Neural progenitor cell (in vitro differentiated cells): ENCODE measurements at regions not wholly inside any gene's neighbourhood (a gene's known extent, or its start where the extent isn't known, plus 50 kb on each side); places are given as distances from the start of the nearest gene placed in this dataset.

Experiments
- DNase-seq: peaks from one replicate; pipeline ENCODE4 v3.0.0-alpha.2; 2016; ENCODE audit warnings: low spot score
- H2AFZ ChIP-seq: fragments of 200-600 bp; sonication (generic); replicated peaks from 2 replicates; pipeline ENCODE4 v1.6.1; 2016; ENCODE audit warnings: antibody characterized with exemption
- H3F3A ChIP-seq: fragments of 200-600 bp; sonication (generic); 2 replicates; pipeline ENCODE4 v1.6.1; 2016; ENCODE audit warnings: antibody characterized with exemption, low read depth
- H3K27ac ChIP-seq: fragments of 200-600 bp; sonication (generic); 2 replicates; pipeline ENCODE4 v1.5.1; 2016; ENCODE audit warnings: mild to moderate bottlenecking
- H3K27me3 ChIP-seq: fragments of 200-600 bp; sonication (generic); 2 replicates; pipeline ENCODE4 v1.6.1; 2016; ENCODE audit warnings: mild to moderate bottlenecking, moderate library complexity
- H3K36me3 ChIP-seq: fragments of 200-600 bp; sonication (generic); 2 replicates; pipeline ENCODE4 v1.5.1; 2016
- H3K4me1 ChIP-seq: fragments of 200-600 bp; sonication (generic); 2 replicates; pipeline ENCODE4 v1.6.1; 2016; ENCODE audit warnings: mixed run types
- H3K4me2 ChIP-seq: fragments of 200-600 bp; sonication (generic); 2 replicates; pipeline ENCODE4 v1.6.1; 2016
- H3K4me3 ChIP-seq: fragments of 200-600 bp; sonication (generic); 2 replicates; pipeline ENCODE4 v1.5.1; 2016
- H3K79me2 ChIP-seq: fragments of 200-600 bp; sonication (generic); 2 replicates; pipeline ENCODE4 v1.6.1; 2016; ENCODE audit warnings: low read depth
- H3K9ac ChIP-seq: fragments of 200-600 bp; sonication (generic); 2 replicates; pipeline ENCODE4 v1.6.1; 2016
- H3K9me3 ChIP-seq: fragments of 200-600 bp; sonication (generic); 2 replicates; pipeline ENCODE4 v1.5.1; 2016; ENCODE audit warnings: low read depth
- H4K20me1 ChIP-seq: fragments of 200-600 bp; sonication (generic); 2 replicates; pipeline ENCODE4 v1.6.1; 2016; ENCODE audit warnings: low read depth
- H3K27ac Mint-ChIP-seq: 3 replicates; pipeline ENCODE4 v1.8.0; 2021; ENCODE audit warnings: mixed read lengths
- H3K27me3 Mint-ChIP-seq: 2 replicates; pipeline ENCODE4 v1.8.0; 2022; ENCODE audit warnings: low read depth, mild to moderate bottlenecking, inconsistent platforms, moderate library complexity, mixed read lengths; ENCODE audit not compliant: insufficient read depth
- H3K36me3 Mint-ChIP-seq: 3 replicates; pipeline ENCODE4 v1.8.0; 2021; ENCODE audit warnings: mixed read lengths
- H3K4me1 Mint-ChIP-seq: 3 replicates; pipeline ENCODE4 v1.8.0; 2021; ENCODE audit warnings: mixed read lengths
- H3K4me3 Mint-ChIP-seq: 3 replicates; pipeline ENCODE4 v1.8.0; 2021; ENCODE audit warnings: mild to moderate bottlenecking, moderate library complexity, mixed read lengths
- H3K9me3 Mint-ChIP-seq: 3 replicates; pipeline ENCODE4 v1.8.0; 2020; ENCODE audit warnings: mixed read lengths
- CTCF ChIP-seq: fragments of 200-600 bp; sonication (generic); IDR thresholded peaks from 2 replicates; pipeline ENCODE4 v1.5.1; 2017; ENCODE audit warnings: antibody characterized with exemption, mild to moderate bottlenecking
- EZH2 ChIP-seq: fragments of 200-600 bp; sonication (generic); IDR thresholded peaks from 2 replicates; pipeline ENCODE4 v1.6.1; 2017; ENCODE audit warnings: antibody characterized with exemption, mild to moderate bottlenecking, moderate library complexity
- EZH2phosphoT487 ChIP-seq: fragments of 200-600 bp; sonication (generic); IDR thresholded peaks from 2 replicates; pipeline ENCODE4 v1.6.1; 2017; ENCODE audit warnings: antibody characterized with exemption

GRCh38 chr7:25754751-25755150 lies 397.2 kb upstream of the NFE2L3 start:
- peaks cover 54% of the 10 kb centered on the region for H3K4me1 Mint-ChIP-seq
- no peak overlapping the region for H3K4me3 Mint-ChIP-seq
- H3K4me2 ChIP-seq: no peak overlapping the region

GRCh38 chr7:25756601-25757000 lies 395.4 kb upstream of the NFE2L3 start:
- H3K27ac Mint-ChIP-seq: no peak overlapping the region
- H3K27me3 ChIP-seq: no peaks in the 10 kb centered on the region
- no peak overlapping the region for H3K4me2 ChIP-seq
- H3K27ac ChIP-seq: no peak overlapping the region
- H3K4me3 Mint-ChIP-seq: no peak overlapping the region
- H2AFZ ChIP-seq: no peak overlapping the region
- no peaks in the 10 kb centered on the region for H4K20me1 ChIP-seq
- H3K4me1 ChIP-seq: peaks cover 54% of the 10 kb centered on the region
- peaks cover 4% of the 10 kb centered on the region for H3K27me3 Mint-ChIP-seq
- no peaks in the 10 kb centered on the region for H3K79me2 ChIP-seq
- peaks cover 5% of the 10 kb centered on the region for H3K36me3 Mint-ChIP-seq
- H3K9me3 Mint-ChIP-seq: peaks cover 4% of the 10 kb centered on the region
- H3K9me3 ChIP-seq: no peaks in the 10 kb centered on the region
- no peak overlapping the region for H3K9ac ChIP-seq
- H3K4me1 Mint-ChIP-seq: peaks cover 43% of the 10 kb centered on the region
- no peak for DNase-seq
- H3K36me3 ChIP-seq: no peaks in the 10 kb centered on the region
- peaks cover 33% of the 10 kb centered on the region for H3F3A ChIP-seq
- H3K4me3 ChIP-seq: no peak overlapping the region
- no peak for TF ChIP-seq CTCF
- TF ChIP-seq EZH2: no peak
- no peak for TF ChIP-seq EZH2phosphoT487

More at GRCh38 chr7:25754751-25755150, 397.2 kb upstream of the NFE2L3 start:
- H2AFZ ChIP-seq: no peak overlapping the region
- H3K27ac Mint-ChIP-seq: peak overlapping the region; percentile 79
- DNase-seq: no peak
- no peaks in the 10 kb centered on the region for H3K79me2 ChIP-seq
- H3K9me3 ChIP-seq: no peaks in the 10 kb centered on the region
- H3K27ac ChIP-seq: no peak overlapping the region
- no peaks in the 10 kb centered on the region for H4K20me1 ChIP-seq
- peaks cover 3% of the 10 kb centered on the region for H3K36me3 Mint-ChIP-seq
- TF ChIP-seq CTCF (no peak), EZH2 (no peak), EZH2phosphoT487 (no peak)
- no peak overlapping the region for H3K9ac ChIP-seq
- peaks cover 34% of the 10 kb centered on the region for H3F3A ChIP-seq
- H3K9me3 Mint-ChIP-seq: peaks cover 2% of the 10 kb centered on the region
- no peaks in the 10 kb centered on the region for H3K27me3 ChIP-seq
- H3K27me3 Mint-ChIP-seq: peaks cover 3% of the 10 kb centered on the region
- H3K4me1 ChIP-seq: peaks cover 66% of the 10 kb centered on the region
- H3K36me3 ChIP-seq: no peaks in the 10 kb centered on the region
- no peak overlapping the region for H3K4me3 ChIP-seq

GRCh38 chr7:25758559-25758958 lies 393.4 kb upstream of the NFE2L3 start:
- no peak for DNase-seq
- Histone ChIP-seq H3K79me2 (no peaks in the 10 kb centered on the region), H3K36me3 (no peaks in the 10 kb centered on the region), H3K4me2 (no peak overlapping the region), H3F3A (peaks cover 16% of the 10 kb centered on the region), H3K27me3 (no peaks in the 10 kb centered on the region), H3K9ac (no peak overlapping the region), H3K4me1 (peaks cover 37% of the 10 kb centered on the region), H3K27ac (no peak overlapping the region), H2AFZ (no peak overlapping the region), H3K4me3 (no peak overlapping the region), H3K9me3 (no peaks in the 10 kb centered on the region), H4K20me1 (no peaks in the 10 kb centered on the region)
- no peak overlapping the region for H3K4me3 Mint-ChIP-seq
- no peak for TF ChIP-seq EZH2
- no peak for TF ChIP-seq EZH2phosphoT487
- TF ChIP-seq CTCF: no peak
- H3K27ac Mint-ChIP-seq: no peak overlapping the region
- peaks cover 7% of the 10 kb centered on the region for H3K27me3 Mint-ChIP-seq
- peaks cover 23% of the 10 kb centered on the region for H3K4me1 Mint-ChIP-seq
- H3K9me3 Mint-ChIP-seq: peaks cover 5% of the 10 kb centered on the region
- H3K36me3 Mint-ChIP-seq: peaks cover 5% of the 10 kb centered on the region

GRCh38 chr7:25759286-25759685 lies 392.7 kb upstream of the NFE2L3 start:
- H3K9me3 Mint-ChIP-seq: peaks cover 5% of the 10 kb centered on the region
- no peak overlapping the region for H3K4me3 ChIP-seq
- H3K4me3 Mint-ChIP-seq: no peak overlapping the region
- peaks cover 5% of the 10 kb centered on the region for H3K36me3 Mint-ChIP-seq
- peaks cover 30% of the 10 kb centered on the region for H3K4me1 ChIP-seq
- no peak overlapping the region for H3K27ac Mint-ChIP-seq
- H3K27me3 Mint-ChIP-seq: peaks cover 7% of the 10 kb centered on the region
- no peaks in the 10 kb centered on the region for H3K27me3 ChIP-seq
- DNase-seq: no peak
- no peaks in the 10 kb centered on the region for H4K20me1 ChIP-seq
- peak overlapping the region; percentile 59 for H2AFZ ChIP-seq
- H3K36me3 ChIP-seq: no peaks in the 10 kb centered on the region
- peak overlapping the region; percentile 45 for H3K4me2 ChIP-seq
- no peak overlapping the region for H3K27ac ChIP-seq
- peaks cover 16% of the 10 kb centered on the region for H3K4me1 Mint-ChIP-seq
- H3K9me3 ChIP-seq: no peaks in the 10 kb centered on the region
- TF ChIP-seq EZH2phosphoT487 (no peak), EZH2 (no peak), CTCF (no peak)
- H3K79me2 ChIP-seq: no peaks in the 10 kb centered on the region
- peaks cover 11% of the 10 kb centered on the region for H3F3A ChIP-seq
- no peak overlapping the region for H3K9ac ChIP-seq
